ELF-1 (cell line): ENCODE measurements at regions not wholly inside any gene's neighbourhood (a gene's known extent, or its start where the extent isn't known, plus 50 kb on each side); places are given as distances from the start of the nearest gene placed in this dataset.
"Not testable (repeated sequence)": the region's sequence is repeated elsewhere in the genome, so short reads cannot be mapped to it uniquely, and the experiment has no call there.

Experiments
- DNase-seq: peaks from one replicate; pipeline ENCODE4 v3.0.0-alpha.2; 2016; ENCODE audit warnings: low read depth, low spot score

DNA sequence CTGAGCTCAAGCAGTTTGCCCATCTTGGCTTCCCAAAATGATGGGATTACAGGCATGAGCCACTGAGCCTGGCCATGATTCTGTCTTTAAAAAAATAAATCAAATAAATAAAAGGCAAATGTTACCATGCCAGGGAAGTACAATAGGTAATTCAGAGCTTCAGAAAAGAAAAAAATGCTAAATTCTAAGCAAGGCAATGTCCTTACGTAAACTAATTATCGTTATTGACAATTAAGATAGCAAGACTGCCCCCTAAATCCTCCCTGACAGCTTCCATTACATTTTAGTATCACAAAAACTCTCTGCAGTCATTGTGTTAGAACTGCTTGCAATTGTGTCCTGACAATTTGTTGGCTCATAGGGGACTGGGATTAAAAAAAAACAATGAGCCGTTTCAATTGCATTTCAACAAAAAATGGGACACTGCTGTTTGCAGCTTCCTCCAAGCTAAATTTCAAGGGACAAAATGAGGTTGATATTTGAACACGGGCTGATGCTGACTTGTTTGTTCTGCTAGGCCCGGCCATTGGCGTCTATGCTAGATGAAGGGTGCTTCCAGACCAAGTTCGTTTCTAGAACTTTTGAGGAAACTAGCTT lies 88.9 kb downstream of the MOGAT1 start:
- no peak for DNase-seq

DNA sequence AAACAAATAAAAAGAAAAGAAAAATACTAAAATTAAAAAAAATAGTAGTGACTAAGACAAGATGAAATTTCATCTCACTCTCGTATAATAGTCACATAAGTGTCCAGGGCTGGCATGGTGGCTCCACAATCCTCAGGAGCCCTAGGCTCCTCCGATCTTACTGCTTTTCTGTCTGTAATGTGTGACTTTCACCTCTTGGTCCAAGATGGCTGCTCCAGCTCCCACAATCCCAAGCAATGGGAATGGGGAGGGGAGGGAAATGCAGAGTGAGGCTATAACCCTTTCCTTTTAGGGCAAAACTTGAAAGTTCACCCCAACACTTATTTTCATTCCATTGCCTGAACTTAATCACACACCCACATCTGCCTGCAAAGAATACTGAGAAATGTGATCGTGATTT lies 90.4 kb downstream of the MOGAT1 start:
- DNase-seq: no peak

GRCh38 chr2:222762342-222762741 lies 90.9 kb downstream of the MOGAT1 start:
- no peak for DNase-seq

GRCh38 chr2:222765883-222766282 lies 94.4 kb downstream of the MOGAT1 start:
- DNase-seq: not testable (repeated sequence)

DNA sequence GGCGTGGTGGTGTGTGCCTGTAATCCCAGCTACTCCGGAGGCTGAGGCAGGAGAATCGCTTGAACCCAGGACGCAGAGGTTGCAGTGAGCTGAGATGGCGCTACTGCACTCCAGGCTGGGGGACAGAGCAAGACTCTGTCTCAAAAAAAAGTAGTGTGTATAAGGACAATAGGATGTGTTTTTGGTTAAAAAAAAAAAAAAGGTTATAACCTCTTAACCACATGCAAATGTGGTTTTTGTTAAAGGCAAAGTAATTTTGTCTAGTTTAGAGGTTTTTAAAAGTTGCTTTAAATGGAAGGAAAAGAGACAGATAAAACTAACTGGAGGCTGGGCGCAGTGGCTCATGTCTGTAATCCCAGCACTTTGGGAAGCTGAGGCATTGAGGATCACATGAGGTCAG lies 92.8 kb upstream of the ACSL3 start:
- DNase-seq: not testable (repeated sequence)

- no peak for DNase-seq
Observed at GRCh38 chr2:222769446-222769845, 91.4 kb upstream of the ACSL3 start.

- DNase-seq: no peak
Observed at GRCh38 chr2:222769941-222770340, 90.9 kb upstream of the ACSL3 start.

GRCh38 chr2:222771832-222772231 lies 89.0 kb upstream of the ACSL3 start:
- no peak for DNase-seq

- peak; percentile 84 for DNase-seq
Observed at GRCh38 chr2:222774941-222775340, 85.9 kb upstream of the ACSL3 start.

- no peak for DNase-seq
Observed at GRCh38 chr2:222776792-222777191, 84.0 kb upstream of the ACSL3 start.

- DNase-seq: no peak
Observed at GRCh38 chr2:222778400-222778799, 82.4 kb upstream of the ACSL3 start.

GRCh38 chr2:222779145-222779832 lies 81.5 kb upstream of the ACSL3 start:
- DNase-seq: no peak

DNA sequence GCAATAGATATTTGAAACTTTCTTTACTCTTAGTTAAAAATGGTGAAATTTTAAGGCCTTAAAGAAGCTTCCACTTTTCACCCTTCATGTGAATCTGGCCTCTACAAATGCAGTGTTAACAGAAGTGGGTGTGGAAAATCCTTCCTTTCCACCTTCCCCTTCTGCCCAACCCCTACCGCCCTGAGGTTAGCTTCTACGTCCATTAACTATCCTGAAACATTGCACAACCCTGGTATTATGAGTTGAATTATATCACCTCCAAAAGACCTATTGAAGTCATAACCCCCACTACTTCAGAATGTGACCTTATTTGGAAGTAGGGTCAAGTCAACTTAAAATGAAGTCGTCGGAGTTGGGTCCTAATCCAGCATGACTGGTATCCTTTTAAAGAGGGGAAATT lies 80.8 kb upstream of the ACSL3 start:
- no peak for DNase-seq

- no peak for DNase-seq
Observed at GRCh38 chr2:222782201-222782730, 78.6 kb upstream of the ACSL3 start.

DNA sequence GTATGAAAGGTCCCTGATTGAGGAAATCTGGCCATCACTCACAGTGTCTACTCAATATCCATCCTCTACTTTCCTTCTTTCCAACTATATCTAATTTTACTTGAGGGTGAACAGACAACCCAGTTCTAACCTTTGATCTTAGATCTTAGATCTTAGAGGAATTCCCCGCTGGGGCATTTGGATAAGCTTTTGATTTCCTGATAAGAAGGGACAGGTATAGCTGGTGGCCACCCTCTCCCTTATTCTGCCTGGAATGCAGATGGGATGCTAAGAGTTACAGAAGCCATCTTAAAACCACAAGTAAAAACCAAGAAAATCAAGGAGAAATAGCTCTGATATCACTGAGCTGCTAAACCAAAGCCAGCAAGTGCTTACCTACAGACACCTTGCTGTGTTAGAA lies 77.2 kb upstream of the ACSL3 start:
- no peak for DNase-seq

GRCh38 chr2:222790932-222791331 lies 69.9 kb upstream of the ACSL3 start:
- no peak for DNase-seq

- no peak for DNase-seq
Observed at GRCh38 chr2:222792001-222792611, 68.7 kb upstream of the ACSL3 start.

DNA sequence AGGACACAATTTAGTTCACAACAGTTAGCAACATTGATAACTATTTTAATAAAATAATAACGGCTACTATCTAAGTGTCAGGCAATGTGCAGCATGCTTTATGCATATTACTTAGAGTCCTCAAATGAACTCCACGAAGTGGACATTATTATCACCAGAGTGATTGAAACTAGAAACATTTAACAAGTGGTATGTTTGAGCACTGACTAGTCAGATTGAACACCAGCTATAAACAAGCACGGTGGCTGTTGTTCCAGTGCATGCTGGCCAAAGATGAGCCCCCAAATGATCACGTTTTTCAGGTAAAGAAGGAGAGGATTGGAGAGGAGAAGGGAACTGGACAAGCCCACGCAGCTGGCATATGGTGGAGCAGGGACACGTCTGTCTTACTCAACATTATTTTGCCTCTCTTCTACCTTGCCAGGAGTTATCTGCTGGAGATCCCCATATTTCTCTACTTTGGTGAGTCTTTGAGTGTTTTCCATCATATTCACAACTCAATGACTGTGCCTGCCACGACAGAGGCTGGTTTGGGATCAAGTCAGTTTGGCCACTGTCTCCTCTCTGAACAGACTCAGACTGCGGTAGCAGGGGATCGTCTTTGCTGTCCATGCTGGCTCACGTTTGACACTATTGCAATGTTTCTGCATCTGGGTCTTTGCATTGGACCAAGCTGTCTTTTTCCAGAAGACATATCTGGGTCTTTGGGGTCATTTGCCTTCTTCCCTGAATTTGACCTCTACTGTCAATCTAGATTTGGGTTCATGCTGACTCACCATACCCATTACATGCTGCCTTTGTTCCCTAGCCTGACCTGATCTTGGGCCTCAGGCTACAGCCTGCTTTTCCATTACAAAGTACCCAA lies 66.0 kb upstream of the ACSL3 start:
- DNase-seq: peak; percentile 93

DNA sequence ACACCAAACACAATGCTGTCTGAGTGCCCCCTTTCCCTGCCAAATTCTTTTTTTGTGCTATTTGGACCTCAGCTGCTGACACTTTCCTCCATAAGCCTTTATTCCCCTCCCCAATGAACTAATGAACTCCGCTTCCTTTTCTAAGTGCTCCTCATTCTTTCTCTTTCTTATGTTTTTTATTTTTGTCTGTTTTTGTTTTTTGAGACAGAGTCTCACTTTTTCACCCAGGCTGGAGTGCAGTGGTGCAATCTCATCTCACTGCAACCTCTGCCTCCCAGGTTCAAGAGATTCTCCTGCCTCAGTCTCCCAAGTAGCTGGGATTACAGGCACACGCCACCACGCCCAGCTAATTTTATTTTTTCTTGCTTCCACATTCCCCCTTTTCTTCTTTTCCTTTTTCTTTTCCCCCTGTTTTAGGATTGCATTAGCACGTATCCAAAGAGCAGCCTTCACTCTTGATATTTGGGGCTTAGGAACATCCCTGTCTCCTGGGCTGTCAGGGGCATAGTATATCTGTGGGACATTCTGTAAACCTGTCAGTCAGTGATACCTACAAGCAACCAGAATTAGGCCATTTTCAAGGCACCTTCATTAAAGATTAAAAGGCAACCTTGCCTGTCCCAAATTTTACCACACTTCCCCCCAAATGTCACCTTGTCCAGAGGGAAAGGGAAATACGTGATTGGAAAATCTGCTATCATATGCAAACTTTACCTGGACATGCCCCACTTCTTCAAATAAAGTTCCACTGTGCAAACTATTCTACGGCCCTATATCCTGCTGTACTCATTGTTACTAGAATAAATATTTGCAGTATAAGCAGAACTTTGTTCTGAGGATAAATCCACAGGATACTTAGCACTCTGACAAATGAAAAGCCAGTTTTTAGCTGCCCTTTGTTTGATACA lies 65.1 kb upstream of the ACSL3 start:
- DNase-seq: no peak

GRCh38 chr2:222796413-222797103 lies 64.3 kb upstream of the ACSL3 start:
- DNase-seq: peak; percentile 56
